Rectal smooth muscle tissue (tissue), 1 donor: ENCODE measurements at regions not wholly inside any gene's neighbourhood (a gene's known extent, or its start where the extent isn't known, plus 50 kb on each side); places are given as distances from the start of the nearest gene placed in this dataset.

Source experiments
- H3K27ac ChIP-seq: one replicate; pipeline ENCODE4 v1.7.0; 2013; ENCODE audit warnings: low read depth, low read length, inconsistent platforms
- H3K27me3 ChIP-seq: one replicate; pipeline ENCODE4 v1.7.0; 2013; ENCODE audit warnings: low read length; ENCODE audit not compliant: control insufficient read depth, insufficient read depth
- H3K36me3 ChIP-seq: one replicate; pipeline ENCODE4 v1.7.0; 2013; ENCODE audit warnings: low read length; ENCODE audit not compliant: control insufficient read depth, insufficient read depth
- H3K4me1 ChIP-seq: one replicate; pipeline ENCODE4 v1.7.0; 2013; ENCODE audit warnings: low read length; ENCODE audit not compliant: control insufficient read depth, insufficient read depth
- H3K4me3 ChIP-seq: one replicate; pipeline ENCODE4 v1.7.0; 2013; ENCODE audit warnings: low read length
- H3K9ac ChIP-seq: one replicate; pipeline ENCODE4 v1.7.0; 2013; ENCODE audit warnings: low read length

GRCh38 chr13:40453351-40454021 is 213.0 kb downstream of the FOXO1 start:
- no peak overlapping the region for H3K4me3 ChIP-seq
- H3K9ac ChIP-seq: no peak overlapping the region
- no peaks in the 10 kb centered on the region for H3K4me1 ChIP-seq
- H3K27me3 ChIP-seq: no peaks in the 10 kb centered on the region
- no peak overlapping the region for H3K27ac ChIP-seq
- H3K36me3 ChIP-seq: no peaks in the 10 kb centered on the region

GRCh38 chr13:40456397-40456953 is 210.0 kb downstream of the FOXO1 start:
- Histone ChIP-seq H3K36me3 (no peaks in the 10 kb centered on the region), H3K4me1 (no peaks in the 10 kb centered on the region), H3K4me3 (no peak overlapping the region), H3K27ac (no peak overlapping the region), H3K9ac (no peak overlapping the region), H3K27me3 (no peaks in the 10 kb centered on the region)

GRCh38 chr13:40456979-40457553 is 209.4 kb downstream of the FOXO1 start:
- Histone ChIP-seq H3K9ac (no peak overlapping the region), H3K36me3 (no peaks in the 10 kb centered on the region), H3K4me1 (no peaks in the 10 kb centered on the region), H3K4me3 (no peak overlapping the region), H3K27ac (no peak overlapping the region), H3K27me3 (no peaks in the 10 kb centered on the region)

GRCh38 chr13:40457929-40458719 is 208.3 kb downstream of the FOXO1 start:
- Histone ChIP-seq H3K4me3 (no peak overlapping the region), H3K9ac (no peak overlapping the region), H3K4me1 (no peaks in the 10 kb centered on the region), H3K36me3 (no peaks in the 10 kb centered on the region), H3K27me3 (no peaks in the 10 kb centered on the region), H3K27ac (no peak overlapping the region)

GRCh38 chr13:40458720-40458990 is 207.8 kb downstream of the FOXO1 start:
- no peaks in the 10 kb centered on the region for H3K36me3 ChIP-seq
- no peak overlapping the region for H3K4me3 ChIP-seq
- no peak overlapping the region for H3K9ac ChIP-seq
- no peaks in the 10 kb centered on the region for H3K4me1 ChIP-seq
- H3K27me3 ChIP-seq: no peaks in the 10 kb centered on the region
- no peak overlapping the region for H3K27ac ChIP-seq

GRCh38 chr13:40460116-40460515 is 206.3 kb downstream of the FOXO1 start:
- H3K9ac ChIP-seq: no peak overlapping the region
- no peaks in the 10 kb centered on the region for H3K36me3 ChIP-seq
- no peak overlapping the region for H3K27ac ChIP-seq

GRCh38 chr13:40464337-40465014 is 202.0 kb downstream of the FOXO1 start:
- Histone ChIP-seq H3K36me3 (no peaks in the 10 kb centered on the region), H3K27ac (peak overlapping the region; percentile 14), H3K4me1 (no peaks in the 10 kb centered on the region), H3K27me3 (no peaks in the 10 kb centered on the region), H3K9ac (no peak overlapping the region), H3K4me3 (no peak overlapping the region)

More at GRCh38 chr13:40460116-40460515, 206.3 kb downstream of the FOXO1 start:
- Histone ChIP-seq H3K4me3 (no peak overlapping the region), H3K27me3 (no peaks in the 10 kb centered on the region), H3K4me1 (no peaks in the 10 kb centered on the region)

GRCh38 chr13:40465015-40465390 is 201.4 kb downstream of the FOXO1 start:
- Histone ChIP-seq H3K27me3 (no peaks in the 10 kb centered on the region), H3K4me3 (no peak overlapping the region), H3K9ac (no peak overlapping the region), H3K4me1 (no peaks in the 10 kb centered on the region), H3K36me3 (no peaks in the 10 kb centered on the region), H3K27ac (no peak overlapping the region)

GRCh38 chr13:40466272-40466671 is 200.2 kb downstream of the FOXO1 start:
- Histone ChIP-seq H3K4me3 (no peak overlapping the region), H3K27me3 (no peaks in the 10 kb centered on the region), H3K4me1 (no peaks in the 10 kb centered on the region), H3K9ac (no peak overlapping the region), H3K36me3 (no peaks in the 10 kb centered on the region), H3K27ac (no peak overlapping the region)

GRCh38 chr13:40468227-40468838 is 198.1 kb downstream of the FOXO1 start:
- Histone ChIP-seq H3K36me3 (no peaks in the 10 kb centered on the region), H3K4me1 (no peaks in the 10 kb centered on the region), H3K27ac (no peak overlapping the region), H3K4me3 (no peak overlapping the region), H3K27me3 (no peaks in the 10 kb centered on the region), H3K9ac (no peak overlapping the region)

- H3K4me3 ChIP-seq: no peak overlapping the region
- no peak overlapping the region for H3K9ac ChIP-seq
- no peaks in the 10 kb centered on the region for H3K4me1 ChIP-seq
- no peaks in the 10 kb centered on the region for H3K36me3 ChIP-seq
- no peaks in the 10 kb centered on the region for H3K27me3 ChIP-seq
- no peak overlapping the region for H3K27ac ChIP-seq
Measured at GRCh38 chr13:40469581-40470310, 196.7 kb downstream of the FOXO1 start.
